NCI-H345 (cell line): ENCODE measurements at regions not wholly inside any gene's neighbourhood (a gene's known extent, or its start where the extent isn't known, plus 50 kb on each side); places are given as distances from the start of the nearest gene placed in this dataset.

ENCODE experiments used
- DNase-seq: peaks from one replicate; lab custom pipeline; 2025; lab: John Stamatoyannopoulos, UW

DNA sequence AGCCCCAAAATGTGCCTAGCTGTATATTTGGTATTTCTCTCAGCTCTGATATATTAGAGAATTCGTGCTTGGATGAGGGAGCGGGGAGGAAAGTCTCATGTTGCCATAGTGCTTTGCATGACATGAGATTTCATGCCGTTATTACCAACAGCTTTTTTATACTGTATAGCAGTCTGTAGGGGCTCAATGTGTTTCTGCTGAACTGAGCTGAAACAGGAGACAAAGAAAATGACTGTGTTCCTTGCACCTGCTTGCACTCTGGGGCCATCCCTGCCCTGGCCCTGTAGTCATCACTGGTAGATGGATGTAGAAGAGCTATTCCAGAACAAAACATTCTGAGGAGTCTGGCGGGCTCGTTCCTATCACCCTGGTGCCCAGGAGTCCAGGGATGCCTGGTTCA lies 128.0 kb upstream of the SASH1 start:
- DNase-seq = no peak

DNA sequence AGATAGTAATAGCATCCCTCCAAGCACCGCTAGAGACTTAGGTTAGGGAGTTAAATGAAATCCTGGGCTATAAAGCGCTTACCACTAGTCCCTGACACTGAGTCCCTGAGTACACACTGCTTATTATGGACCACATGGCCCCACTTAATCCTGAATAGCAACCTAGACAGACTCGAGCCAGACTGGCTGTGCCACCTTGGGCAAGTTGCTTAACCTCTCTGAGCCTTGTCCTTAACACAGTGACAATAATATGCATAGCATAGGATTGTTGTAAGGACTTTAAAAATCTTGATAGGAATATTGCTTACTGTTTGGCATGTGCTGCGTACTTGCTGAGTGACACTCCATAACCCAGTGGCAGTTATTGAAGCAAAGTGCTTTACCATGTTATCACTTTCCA lies 125.6 kb upstream of the SASH1 start:
- no peak for DNase-seq

DNA sequence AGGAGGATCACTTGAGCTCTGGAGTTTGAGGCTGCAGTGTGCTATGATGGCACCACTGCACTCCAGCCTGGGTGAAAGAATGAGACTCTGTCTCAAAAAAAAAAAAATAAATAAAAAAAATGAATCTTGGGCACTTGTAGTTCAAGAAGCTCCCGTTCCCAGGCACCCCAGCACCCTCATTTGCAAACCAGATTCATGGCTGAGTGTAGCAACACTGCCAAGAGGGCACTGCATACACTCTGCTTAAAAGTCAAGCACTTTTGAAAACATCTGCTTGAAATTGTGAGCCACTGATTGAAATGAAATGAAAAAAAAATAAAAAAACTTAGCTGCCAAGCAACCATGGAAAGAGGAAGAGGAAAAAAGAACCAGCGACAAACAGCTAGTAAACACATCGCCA lies 124.7 kb upstream of the SASH1 start:
- DNase-seq = no peak

DNA sequence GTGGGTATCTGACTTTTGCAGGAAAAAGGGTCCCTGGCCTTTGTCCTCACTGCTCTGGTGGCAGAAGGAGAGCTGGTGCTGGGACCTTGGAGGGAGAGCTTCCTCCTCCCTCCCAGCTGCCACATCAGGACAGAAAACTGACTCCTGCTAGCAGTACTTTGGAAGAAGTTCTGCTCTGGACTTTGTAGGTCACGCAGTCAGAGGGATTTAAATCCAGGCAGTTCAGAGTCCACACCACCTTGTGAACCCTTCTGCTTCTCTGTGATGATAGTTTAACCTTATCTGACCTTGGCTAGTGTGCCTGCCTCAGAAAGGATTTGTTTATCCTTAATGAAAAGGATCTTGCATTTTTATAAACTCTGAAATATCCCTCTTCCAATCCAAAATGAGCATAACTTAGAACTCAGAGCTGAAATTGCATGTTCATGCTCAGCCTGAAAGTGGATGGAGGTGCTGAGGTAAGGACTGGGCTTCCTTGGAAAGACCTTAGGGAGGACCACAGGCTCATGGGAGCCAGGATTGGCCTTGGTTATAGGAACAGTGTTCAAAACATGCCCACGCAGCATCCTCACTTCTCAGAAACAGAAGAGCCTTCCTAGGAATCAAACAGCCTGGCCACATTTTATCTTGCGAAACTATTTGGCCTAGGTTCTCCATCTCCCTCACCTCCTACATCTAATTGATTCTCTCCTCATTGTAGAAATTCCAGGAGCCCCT lies 123.9 kb upstream of the SASH1 start:
- DNase-seq = no peak

DNA sequence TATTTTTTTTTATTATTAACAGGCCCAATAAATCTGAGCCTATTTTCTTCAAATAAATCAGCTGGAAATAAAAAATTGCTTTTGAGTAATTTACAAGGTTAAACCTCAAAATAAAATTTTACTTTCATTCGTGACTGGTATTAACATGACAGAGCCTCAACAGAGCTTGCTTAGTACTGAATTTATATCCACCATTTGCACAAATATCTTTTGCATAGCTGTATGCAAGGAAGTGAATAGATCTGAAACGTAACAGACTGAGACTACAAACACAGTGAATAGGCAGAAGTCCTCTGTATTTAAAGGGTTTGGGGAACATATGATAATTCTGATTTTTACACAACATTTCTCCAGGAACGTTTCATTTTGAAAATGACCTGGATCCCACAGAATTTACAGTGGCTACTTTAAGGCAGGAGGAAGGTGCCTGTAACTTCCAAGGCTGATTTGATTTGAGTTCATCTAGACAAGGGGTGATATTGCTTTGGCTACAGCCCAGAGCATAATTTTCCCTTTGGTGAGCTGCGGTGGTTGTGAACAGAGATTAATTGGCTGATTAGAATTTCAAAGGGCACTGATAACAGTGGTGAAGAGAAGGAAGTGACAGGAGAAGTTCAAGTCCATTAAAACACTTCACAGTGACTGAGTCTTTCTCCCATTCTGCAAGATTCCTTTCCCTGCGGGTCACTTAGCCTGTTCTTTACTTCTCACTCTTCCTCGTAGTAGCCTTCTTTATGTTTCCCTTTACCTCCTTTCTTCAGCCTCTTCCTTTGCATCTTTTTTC lies 121.2 kb upstream of the SASH1 start:
- no peak for DNase-seq

DNA sequence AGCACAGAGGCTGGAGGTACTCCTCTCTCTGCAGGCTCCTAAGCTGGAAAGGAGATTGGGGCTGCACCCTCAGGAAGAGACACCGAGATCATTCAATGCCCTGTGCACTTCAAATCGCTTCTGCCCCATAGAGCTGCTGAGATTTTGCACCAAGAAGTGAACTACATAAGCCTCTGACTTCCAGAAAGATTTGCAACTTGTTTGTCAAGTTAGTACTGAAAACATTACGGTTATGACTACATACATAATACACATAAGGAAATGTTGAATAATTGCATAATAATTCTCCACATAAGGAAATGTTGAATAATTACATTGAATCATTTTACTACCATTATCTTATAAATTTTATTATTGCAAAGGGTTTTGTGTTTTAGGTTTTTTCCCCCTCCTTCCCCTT lies 120.3 kb upstream of the SASH1 start:
- no peak for DNase-seq

DNA sequence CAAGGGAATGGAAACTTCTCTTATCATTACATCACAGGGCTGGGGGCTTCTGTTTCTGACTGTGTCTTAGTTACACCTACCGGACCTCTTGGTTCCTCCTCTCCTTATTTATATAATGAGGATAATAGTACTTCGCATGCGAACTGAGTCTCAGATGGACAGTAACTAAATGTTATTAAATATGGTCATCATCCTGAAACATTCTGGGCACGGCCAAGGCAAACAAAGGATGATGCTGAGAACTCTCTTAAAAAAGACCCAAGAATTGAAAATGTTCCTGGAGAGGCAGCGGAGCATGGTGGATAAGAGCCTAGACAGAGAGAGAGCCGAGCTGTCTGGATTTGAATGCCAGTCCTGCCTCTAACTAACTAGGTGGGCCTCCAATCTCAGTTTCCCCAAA lies 119.8 kb upstream of the SASH1 start:
- DNase-seq = no peak

DNA sequence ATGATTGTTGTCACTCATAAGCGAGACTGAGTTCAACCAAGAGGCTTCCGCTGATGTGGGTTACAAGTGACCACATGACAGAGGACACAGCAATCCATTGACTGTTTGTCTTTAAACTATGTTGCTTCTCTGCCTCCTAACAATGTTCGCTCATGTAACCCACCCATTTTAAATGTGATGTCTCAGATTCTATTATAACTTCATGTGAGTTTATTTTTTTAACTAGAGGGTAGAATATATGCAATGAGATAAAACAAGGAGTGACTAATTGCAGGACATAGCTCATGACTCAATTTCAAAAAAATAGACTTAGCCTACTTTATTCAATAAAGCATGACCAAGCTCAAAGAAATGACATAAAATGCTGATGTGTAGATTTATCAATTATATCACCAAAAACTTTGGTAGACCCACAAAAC lies 119.2 kb upstream of the SASH1 start:
- no peak for DNase-seq

DNA sequence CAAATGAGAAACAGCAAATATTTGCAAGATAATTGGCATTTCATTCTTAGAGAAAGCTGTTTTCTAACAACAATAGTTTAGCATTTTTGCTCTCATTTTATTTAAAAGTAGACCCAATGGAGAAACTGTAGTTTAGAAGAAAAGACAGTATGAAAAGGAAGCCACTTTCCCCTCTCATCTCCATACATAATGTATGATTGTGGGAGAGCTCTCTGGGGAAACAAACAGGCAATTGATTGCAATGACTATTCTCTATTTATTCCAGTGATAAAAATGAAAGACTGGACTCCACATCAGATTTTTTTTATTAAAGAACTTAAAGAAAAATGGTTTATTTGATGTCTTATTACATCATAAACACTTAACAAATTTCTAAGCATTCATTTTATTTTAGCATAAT lies 116.8 kb upstream of the SASH1 start:
- DNase-seq = no peak

DNA sequence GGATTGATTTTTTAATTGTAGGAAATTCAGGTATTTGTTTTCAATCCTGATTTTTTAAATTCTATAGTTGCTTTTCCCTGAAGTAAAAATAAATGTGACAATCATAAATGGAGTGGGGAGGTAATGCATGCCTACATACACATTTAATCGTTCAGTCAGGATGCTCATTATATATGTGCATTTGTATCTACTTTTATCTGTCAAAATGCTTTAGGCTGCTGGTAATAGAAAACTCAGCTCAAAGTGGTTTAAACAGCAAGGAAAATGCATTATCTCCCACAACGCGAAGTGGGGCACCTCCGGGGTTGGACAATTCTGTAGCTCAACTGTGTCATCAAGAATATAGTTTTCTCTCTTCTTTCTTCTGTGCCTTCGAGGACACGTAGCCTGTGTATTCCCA lies 116.4 kb upstream of the SASH1 start:
- no peak for DNase-seq

DNA sequence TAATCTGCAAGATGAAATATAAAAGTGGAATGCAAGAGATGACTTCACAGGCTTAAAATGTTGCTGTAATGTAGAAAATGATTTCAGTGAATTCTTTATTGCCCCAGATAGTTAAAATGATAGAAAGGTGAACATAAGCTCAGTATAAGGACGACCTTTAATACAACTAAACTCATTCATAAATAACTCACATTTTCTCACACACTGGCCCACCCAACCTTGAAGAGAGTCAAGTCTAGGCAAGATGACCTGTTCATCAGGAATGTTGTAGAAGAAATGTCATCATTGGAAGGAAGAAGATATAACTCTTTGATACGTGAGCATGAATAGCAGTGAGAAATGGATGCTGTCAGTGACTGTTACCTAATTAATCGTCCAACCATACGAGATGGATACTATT lies 111.1 kb upstream of the SASH1 start:
- no peak for DNase-seq

DNA sequence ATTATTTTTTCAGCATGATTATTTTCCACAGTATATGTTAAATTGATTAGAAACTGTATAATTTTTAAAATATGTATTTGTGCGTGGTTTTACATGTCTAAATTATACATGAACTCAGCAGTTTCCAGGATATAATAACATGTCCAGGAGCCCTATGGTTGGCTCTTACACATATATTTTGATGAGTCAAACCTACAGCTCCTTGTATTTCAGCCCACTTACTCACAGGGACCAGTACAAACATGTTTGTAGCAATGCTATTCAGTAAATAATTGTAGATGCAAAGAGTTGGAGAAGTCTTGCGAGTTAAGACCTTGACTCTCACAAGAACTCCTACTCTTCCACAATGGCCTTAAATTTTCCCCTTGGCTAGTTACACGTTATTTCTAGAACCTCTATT lies 107.2 kb upstream of the SASH1 start:
- DNase-seq = no peak

DNA sequence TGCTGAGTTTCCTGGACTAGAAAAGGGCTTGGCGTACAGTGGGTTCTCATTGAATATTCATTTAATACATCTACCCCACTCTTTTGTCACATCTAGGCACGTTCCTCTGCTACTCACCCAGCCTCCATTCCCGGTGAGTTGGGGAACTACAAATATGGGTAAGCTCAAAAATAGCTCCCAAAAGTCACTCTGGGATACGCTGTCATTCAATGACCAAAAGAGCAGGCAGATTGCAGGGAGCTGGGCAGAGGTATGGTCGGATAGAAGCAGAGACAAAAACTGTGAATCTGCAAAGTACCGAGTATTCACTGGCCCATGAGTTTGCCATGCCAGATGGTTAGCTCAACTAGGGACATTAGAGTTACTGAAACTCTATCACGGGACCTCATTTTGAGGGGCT lies 103.9 kb upstream of the SASH1 start:
- no peak for DNase-seq

DNA sequence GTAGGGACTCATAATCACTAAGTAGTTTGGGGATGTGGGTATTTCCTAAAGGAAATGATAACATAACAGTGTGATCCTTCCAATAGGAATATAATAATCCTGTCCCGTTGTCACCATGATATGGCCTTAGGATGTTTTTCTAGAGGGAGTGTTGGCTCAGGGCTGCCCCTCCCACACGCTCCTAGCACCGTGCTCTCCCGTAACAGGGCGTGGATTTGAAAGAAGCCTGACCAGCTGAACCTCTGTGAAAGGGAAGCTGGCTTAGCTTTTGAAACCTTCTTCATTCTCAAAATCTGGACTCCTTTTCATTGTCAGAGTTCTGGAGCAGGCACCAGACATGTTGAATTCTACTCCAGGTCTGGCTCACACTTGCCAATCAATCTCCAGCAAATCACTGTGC lies 103.4 kb upstream of the SASH1 start:
- DNase-seq = no peak

DNA sequence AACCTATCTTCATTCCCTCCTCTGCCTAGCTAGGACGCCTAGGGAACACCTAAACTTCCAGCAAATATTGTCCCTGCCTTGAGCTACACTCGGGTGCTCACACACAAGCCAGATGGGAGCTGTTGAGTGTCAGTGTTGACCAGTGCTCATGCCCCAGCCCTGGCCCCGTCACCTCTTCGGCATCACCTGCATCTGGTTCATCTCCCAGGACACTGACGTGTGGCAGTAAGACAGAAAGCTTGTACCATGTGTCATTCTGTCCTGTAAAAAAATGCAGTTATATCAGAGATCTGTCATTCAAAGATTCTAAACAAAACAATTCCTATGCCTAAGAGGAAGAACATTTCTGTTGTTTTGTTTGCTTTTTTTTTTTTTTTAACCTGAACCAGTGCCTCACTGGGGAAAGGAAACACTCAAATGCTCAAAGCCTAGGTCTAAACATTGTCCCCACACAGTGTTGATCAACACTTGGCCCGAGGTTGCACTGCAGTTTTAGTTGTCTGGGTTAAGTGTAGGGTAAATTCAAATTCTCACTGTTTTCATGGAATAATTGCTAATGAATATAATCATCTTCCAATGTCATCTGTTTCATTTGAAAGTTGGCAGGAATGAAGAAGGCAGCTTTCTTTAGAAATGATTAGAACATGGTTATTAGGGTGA lies 102.7 kb upstream of the SASH1 start:
- DNase-seq = no peak

DNA sequence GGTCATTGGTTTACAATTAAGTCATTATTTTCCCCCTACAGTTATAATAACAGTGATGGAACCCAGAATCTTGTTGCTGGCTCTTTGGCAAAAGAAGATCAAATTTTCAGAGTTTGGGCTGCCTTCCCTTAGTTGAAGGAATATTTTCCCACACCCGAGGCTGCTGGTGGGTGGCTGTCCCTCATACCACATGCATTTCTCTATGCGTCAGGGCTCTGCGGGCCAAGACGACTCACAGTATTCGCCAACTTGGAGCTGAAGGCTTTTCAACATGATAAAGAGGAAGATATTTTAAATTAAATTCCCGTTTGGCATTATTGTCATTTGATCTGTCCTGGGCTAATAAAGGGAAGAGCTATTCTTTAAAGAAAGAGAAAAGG lies 102.2 kb upstream of the SASH1 start:
- DNase-seq = no peak

DNA sequence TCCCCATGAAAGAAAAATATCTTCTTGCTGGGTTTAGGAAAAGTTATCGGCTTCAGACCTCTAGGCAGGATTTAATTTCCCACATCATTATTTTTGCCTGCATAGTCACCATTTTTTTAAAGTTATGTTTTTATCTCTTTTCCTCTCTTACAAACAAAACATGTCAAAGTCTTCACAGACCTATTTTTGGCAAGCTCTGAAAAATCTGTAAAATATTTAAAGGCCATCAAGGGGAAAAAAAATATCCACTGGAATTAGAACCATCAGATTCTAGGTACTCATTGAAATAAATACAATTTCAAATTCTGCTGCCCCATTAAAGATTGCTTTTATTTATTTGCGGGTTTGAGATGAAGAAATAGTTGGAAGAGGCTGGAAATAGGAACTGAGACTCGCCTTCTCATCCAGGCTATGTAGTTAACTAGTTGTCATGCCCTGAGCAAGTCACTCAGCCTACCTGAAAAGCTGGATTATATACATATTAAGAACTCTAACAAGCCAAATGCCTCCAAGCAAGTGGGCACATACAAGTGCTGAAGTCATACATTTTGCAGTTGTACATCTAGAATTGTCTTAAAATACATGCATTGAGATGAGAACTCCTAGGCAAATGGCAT lies 101.7 kb upstream of the SASH1 start:
- DNase-seq = no peak

DNA sequence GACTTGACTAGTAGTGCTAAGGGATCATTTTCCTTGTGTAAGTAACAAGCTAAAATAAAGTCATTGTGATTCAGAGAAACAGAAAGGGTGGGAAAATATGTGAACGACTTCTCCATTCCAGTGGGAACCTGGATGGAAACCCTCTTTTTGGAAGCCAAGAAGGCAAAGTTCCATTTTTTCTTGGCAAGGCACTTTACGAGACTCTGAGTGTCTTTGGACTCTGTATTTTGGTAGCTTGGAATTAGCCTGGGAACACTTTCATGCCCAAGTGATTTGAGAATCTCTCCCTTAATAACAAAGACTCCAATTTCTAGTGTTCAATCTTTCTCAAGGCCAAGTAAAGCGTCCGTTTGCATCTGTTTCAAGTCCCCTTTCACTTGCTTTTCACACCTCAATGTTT lies 100.5 kb upstream of the SASH1 start:
- DNase-seq = no peak

DNA sequence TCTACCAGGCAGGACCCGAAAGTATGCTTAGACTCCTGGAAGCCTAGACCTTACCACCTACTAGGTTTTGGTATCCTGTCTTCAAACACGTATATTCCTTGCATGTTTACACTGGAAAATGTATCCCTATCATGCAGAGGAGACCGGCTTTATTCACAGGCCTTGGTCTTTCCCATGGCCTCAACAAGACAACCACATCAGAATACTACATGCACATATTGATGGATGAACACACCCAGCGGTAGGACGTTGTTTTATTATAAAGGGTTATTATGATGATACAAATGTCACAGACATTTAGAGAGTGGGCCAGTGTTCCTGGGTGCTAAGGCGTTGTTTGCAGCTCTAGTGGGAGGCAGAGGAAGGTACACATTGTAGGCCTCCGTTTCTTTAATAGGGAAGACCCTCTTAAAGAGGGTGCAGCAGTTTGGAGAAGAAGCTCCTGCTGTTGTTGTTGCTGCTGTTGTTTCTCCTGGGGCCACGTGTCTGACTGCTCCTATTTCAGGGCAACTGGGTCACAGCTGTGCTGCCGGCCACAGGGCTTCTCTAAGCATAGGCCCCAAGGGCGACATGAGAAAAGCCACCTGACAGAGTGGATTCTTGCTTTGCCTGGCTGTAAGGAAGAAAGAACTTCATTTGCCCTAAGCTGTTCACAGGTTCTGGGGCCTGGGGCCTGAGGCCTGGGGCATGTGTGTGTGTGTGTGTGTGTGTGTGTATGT lies 98.3 kb upstream of the SASH1 start:
- no peak for DNase-seq

DNA sequence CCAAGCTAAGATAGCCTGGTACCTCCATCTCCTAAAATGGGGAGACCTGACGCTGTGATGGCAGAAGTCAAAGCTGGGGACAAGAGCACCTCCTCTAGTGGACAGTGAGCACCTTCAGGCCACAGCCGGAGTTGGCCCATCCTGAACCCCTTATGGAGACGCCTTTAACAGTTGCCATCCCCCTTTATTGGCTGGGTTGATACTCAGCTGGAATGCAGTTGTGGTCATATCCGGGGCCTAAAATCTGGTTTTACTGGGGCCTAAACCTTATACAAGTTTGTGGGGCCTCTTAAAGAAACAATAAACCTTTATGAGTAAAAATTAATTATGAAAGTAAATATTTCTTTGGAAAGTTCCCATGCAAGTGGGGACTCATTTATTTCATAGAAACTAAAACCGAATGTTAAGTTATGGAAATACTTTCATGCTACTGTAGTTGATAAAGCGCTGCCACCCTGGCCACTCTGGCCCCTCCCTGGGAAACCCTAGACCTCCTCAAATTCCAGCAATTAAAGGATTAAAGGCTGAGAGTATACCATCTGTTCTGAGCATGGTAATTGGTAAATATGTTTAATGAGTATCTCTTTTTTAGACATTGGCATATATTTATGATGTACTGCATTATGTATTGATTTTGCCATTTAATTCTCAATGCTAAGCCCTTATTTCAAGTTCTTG lies 95.1 kb upstream of the SASH1 start:
- no peak for DNase-seq

DNA sequence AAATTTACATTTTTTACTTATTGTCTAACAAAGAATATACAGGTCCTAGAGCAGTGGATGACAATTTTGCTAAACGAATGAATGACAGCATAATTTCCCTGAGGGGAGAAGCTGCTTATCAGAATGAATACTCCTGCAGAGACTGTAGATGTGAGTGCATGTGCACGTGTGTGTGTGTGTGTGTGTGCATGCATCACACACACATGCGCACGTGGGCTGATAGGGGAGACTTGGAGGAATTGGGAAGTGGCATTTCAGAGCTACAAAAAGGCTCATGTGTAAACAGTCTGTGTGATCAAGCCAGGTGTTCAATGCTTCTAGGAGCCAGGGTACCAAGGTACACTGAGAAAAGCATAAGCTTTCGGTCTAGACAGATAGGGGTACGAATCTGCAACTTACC lies 93.5 kb upstream of the SASH1 start:
- DNase-seq = no peak
